GM12865 (cell line): ENCODE measurements at regions not wholly inside any gene's neighbourhood (a gene's known extent, or its start where the extent isn't known, plus 50 kb on each side); places are given as distances from the start of the nearest gene placed in this dataset.
A peak's percentile ranks its signal among the peaks of the same experiment; 100 is the strongest.

Source experiments
- DNase-seq: peaks from one replicate; pipeline ENCODE4 v3.0.0; 2010; ENCODE audit warnings: low read depth
- H3K4me3 ChIP-seq: 2 replicates; pipeline ENCODE4 v1.5.1; 2011; ENCODE audit warnings: mild to moderate bottlenecking, low read depth, low read length, control low read depth
- TF ChIP-seq, protein P1 (sequence below): IDR thresholded peaks from 2 replicates; pipeline ENCODE4 v1.5.1; 2011; ENCODE audit warnings: low read length, control low read depth, low read depth, inconsistent platforms; ENCODE audit not compliant: insufficient read depth; ENCODE audit errors: missing control alignments

DNA sequence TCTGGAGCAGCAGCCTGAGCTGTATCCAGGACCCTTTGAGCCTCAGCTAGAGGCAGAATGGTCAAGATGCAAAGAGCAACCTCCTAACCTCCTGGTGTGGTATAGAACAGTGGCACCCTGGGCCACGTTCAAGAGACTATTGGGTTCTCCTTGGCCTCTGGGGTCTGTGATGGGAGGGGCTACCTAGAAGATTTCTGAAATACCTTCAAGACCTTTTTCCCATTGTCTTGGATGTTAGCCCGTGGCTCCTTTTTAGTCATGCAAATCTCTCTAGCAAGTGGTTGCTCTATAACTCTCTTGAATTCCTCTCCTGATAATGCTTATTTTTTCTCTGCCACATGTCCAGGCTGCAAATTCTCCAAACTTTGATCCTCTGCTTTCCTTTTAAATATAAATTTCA, 106.3 kb upstream of the SULT1C3 start:
- TF ChIP-seq, protein P1, sequence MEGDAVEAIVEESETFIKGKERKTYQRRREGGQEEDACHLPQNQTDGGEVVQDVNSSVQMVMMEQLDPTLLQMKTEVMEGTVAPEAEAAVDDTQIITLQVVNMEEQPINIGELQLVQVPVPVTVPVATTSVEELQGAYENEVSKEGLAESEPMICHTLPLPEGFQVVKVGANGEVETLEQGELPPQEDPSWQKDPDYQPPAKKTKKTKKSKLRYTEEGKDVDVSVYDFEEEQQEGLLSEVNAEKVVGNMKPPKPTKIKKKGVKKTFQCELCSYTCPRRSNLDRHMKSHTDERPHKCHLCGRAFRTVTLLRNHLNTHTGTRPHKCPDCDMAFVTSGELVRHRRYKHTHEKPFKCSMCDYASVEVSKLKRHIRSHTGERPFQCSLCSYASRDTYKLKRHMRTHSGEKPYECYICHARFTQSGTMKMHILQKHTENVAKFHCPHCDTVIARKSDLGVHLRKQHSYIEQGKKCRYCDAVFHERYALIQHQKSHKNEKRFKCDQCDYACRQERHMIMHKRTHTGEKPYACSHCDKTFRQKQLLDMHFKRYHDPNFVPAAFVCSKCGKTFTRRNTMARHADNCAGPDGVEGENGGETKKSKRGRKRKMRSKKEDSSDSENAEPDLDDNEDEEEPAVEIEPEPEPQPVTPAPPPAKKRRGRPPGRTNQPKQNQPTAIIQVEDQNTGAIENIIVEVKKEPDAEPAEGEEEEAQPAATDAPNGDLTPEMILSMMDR, result no peak
- DNase-seq, result no peak
- no peak overlapping the region for H3K4me3 ChIP-seq

- TF ChIP-seq, protein P1, result no peak
- peak; percentile 24 for DNase-seq
- no peak overlapping the region for H3K4me3 ChIP-seq
Observed at GRCh38 chr2:108139521-108139920, 100.2 kb upstream of the SULT1C3 start.

DNA sequence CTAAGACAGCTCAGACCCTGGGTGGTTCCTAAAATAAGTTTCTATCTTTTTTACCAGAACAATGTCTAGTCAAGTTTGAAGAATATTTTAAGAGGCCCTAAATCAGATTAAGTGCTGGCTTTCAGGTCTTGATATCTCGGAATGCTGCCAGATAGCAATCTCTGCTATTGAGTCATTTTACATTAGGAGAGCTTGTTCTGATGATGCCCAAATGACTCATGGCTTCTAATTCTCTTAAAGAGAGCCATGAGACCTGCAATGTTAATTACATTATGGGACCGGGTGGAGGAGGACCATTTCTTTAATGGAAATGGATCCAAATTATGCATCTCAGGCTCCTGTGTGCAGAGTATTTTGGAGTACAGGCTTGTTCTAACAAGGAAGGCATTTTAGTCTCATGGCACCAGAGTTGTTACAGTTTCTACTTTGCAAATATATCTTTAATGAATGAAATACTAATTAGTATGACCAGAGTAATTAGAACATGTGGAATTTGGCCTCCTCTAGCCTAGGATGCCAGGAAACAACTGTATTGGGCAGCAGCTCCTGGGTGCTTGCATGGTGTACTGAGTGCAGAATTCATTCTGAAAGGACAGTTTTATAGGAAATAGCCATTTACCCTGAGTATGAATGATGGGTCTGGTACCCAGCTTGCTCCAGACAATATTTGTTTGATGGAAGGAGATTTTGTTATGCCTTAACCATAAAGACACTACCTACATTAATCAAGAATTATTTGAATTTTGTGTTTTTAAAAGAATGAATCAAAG, 94.0 kb upstream of the SULT1C3 start:
- TF ChIP-seq, protein P1, result no peak
- DNase-seq, result no peak
- H3K4me3 ChIP-seq, result no peak overlapping the region

- no peak overlapping the region for H3K4me3 ChIP-seq
- DNase-seq, result no peak
- TF ChIP-seq, protein P1, result no peak
Observed at GRCh38 chr2:108148555-108148954, 91.2 kb upstream of the SULT1C3 start.

GRCh38 chr2:108154366-108155061, 85.3 kb upstream of the SULT1C3 start:
- TF ChIP-seq, protein P1, result no peak
- DNase-seq, result no peak
- H3K4me3 ChIP-seq, result no peak overlapping the region

GRCh38 chr2:108161298-108161697, 78.5 kb upstream of the SULT1C3 start:
- TF ChIP-seq, protein P1, result no peak
- no peak for DNase-seq

More at GRCh38 chr2:108161298-108161697, 78.5 kb upstream of the SULT1C3 start:
- no peak overlapping the region for H3K4me3 ChIP-seq
